GM18520 (cell line): ENCODE measurements at regions not wholly inside any gene's neighbourhood (a gene's known extent, or its start where the extent isn't known, plus 50 kb on each side); places are given as distances from the start of the nearest gene placed in this dataset.
"Not testable (repeated sequence)": the region's sequence is repeated elsewhere in the genome, so short reads cannot be mapped to it uniquely, and the experiment has no call there.

Experiments
- ATAC-seq: cut with Tn5 transposase; IDR thresholded peaks from one replicate; pipeline ENCODE4 v1.9.1; 2021; ENCODE audit not compliant: unreplicated experiment

DNA sequence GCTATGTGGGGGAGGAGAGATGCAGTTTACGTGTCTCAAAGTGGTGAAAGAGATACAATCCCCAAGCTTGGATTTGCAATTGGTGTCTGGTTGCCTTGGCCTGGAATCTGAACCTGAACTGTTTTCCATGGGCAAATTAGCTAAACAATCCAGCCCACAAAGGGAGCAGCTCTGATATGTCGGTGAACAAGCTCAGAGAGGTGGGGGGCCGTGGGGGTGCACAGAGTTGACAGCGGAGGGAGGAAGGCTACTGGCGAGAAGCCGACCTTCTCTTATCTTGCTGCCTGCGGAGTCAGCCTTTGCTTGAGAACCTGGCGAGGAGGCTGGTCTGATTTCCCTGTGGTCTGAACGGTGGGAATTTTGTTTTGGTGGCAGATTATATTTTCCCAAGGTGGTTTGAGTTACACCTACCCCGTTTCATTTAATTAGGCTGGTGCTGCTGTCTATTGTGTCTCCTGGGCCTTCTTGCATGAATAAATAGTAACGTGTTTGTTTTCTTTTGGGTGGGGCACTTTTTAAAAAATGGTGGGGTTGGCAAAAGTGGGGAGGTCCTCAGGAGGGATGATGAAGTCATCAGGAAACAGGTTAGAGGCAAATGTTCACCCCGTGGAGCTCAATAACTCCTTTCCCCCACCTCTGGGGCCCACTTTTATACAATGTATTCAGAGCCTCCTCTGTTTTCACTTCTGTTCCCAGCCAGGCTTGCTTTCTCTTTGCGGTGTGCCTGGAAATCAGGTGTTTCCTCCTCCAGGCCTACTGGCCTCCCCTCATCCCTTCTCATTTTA lies 80.9 kb upstream of the IGFBP5 start:
- ATAC-seq = no peak

- no peak for ATAC-seq
Measured at GRCh38 chr2:216775043-216775453, 79.7 kb upstream of the IGFBP5 start.

- ATAC-seq = no peak
Measured at GRCh38 chr2:216774620-216775019, 79.3 kb upstream of the IGFBP5 start.

DNA sequence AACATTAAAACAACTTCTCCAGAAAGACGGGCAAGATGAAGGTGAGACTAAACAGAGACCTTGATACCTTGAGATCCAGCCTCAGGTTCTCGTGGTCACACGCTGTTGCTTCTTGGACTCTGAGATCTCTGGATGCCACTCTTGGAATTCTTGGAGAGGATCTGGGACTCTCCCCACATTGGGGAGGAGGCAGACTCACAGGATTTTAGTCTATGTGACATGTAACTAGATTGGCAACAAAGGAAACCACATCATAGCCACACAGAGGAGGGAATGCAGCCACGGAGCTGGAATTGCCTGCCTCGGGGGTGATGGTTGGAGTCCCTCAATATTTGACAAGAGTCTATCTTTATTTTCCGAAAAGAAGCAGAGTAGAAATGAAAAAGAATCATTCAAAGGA lies 78.8 kb upstream of the IGFBP5 start:
- no peak for ATAC-seq

- no peak for ATAC-seq
Measured at GRCh38 chr2:216773072-216773471, 77.7 kb upstream of the IGFBP5 start.

GRCh38 chr2:216770717-216771116 lies 75.4 kb upstream of the IGFBP5 start:
- ATAC-seq = no peak

DNA sequence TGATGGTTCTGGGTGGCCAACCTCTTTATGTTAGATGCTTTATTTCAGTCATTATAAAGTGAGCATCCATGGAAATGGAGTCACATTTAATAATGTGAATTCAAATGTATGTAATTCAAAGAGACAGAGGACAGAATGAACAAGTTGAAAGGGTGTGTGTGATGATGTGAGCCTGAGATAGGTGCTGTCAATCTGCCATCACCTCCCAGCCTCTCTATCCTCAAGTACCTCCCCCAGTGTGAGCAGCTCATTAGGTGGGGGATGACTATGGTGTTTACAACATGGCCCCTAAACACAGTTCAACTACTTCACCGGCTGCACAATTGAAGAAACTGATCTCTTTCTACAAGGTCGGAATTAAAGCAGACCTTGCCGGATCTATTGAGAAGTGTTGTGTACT lies 74.7 kb upstream of the IGFBP5 start:
- no peak for ATAC-seq

- ATAC-seq = no peak
Measured at GRCh38 chr2:216769626-216770025, 74.3 kb upstream of the IGFBP5 start.

- no peak for ATAC-seq
Measured at GRCh38 chr2:216768908-216769411, 73.6 kb upstream of the IGFBP5 start.

GRCh38 chr2:216765761-216766262 lies 70.5 kb upstream of the IGFBP5 start:
- ATAC-seq = no peak

DNA sequence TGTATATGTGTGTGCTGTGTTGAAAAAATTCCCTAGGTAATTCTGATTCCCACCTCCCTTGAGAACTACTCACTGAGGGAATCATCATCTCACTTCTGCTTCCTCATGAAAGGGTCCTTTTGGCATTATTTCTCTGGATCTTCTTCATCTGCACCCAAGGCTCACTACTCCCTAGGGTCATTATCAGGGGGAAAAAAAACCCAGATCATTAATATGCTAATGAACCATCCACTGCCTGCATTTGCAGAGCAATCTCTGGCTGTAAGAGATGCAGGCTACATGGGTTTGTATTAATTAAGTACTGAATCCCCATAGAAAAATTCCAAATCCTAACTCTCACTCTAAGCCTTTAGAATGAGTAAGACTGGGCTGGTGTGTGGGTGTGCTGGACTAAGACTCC lies 68.0 kb upstream of the IGFBP5 start:
- ATAC-seq = no peak

GRCh38 chr2:216761809-216762208 lies 66.5 kb upstream of the IGFBP5 start:
- ATAC-seq = no peak

DNA sequence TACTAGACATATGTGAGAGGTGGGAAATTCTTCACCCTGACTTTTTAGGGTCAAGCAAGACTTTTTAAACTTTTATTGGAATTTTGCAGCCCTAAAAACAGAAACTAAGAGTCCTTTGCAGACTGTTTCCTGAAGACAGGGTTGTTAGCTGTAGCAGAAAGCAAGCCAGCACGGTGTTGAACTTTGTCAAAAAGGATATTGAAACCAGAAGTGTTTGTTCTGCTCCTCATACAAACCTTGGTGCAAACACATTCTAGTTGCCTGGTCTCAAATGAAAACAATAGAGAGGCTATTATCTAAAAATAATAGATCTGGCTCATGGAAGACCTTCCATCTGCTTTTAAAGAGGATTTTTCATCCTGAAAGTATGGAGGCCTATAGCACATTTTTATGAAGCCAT lies 65.8 kb upstream of the IGFBP5 start:
- no peak for ATAC-seq

DNA sequence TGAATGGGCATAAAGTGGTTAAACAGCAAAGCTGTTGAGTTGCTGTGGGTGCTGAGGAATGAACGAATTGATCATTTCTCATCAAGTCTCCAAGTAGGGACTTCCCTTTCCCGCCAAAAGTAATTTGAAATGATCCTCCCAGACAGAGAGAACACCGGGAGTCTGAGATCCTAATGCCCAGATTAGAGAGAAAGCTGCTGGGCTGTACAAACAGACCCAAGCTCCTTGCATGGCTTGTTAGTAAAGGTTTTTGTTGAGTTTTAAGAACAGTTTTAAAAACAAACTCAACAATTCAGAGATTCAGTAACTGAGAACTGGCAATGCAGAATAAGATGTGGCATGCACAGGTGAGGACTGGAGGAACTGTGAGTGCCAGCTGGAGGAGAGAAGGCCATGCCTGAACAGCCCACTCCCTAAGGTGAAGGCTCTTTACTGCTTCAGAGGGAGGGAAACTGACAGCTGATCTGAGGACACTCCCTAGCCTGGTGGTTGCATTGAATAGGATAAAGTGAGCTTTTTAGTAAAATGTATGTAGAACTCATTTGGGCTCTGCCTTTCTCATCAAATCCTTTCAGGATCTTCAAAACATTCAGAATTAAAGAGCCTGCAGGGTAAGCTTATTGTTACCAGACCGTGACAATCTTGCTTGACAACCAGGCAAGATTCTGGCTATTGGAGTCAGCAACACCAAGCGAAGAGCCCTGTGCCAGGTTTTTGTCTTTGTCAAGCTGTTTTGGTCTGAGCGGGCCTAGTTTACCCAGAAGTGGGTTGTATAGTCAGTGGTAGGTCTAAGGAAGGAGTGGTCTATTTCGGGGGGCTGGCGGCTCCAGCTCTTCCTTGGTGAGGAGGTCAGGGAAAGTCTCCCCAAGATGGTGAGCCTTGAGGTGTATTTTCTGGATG lies 63.2 kb upstream of the IGFBP5 start:
- ATAC-seq = no peak

DNA sequence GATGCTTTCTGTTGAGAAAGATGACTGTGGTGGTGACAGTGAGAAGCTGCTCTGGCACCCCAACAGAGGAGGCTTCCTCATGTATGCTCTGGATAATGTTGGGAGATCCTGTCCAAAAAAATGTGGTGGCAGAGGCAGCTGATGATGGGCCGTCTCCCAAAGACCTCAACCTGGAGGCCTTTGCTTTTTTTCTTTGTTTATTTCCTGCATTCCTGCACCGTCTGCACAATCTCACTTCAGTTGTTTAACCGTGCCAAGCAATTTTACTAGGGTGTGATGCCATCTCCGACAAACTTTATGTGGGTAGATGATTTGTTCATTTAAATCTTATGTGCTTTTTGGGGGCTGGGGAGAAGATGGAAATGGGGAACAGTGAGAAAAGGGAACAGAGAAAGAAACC lies 62.2 kb upstream of the IGFBP5 start:
- no peak for ATAC-seq

GRCh38 chr2:216756435-216756834 lies 61.1 kb upstream of the IGFBP5 start:
- no peak for ATAC-seq

DNA sequence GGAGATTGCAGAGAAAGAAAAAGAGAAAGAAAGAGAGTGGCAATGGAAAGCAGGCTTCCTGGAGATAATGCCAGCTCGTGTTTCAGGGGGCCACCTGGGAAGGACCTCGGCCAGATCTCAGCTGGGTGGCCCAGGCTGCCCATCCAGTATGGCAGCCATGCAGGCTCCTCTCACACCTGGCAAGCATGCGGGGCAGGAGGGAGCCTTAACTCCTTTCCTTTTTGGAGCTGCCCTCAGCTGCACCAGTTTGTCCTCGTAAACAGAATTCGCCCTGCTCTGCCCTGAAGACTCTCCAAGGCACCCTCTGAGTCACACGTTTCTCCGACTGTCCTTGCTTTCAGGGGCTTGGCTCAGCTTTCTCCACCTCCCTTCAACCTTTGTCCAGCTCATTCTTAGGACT lies 59.5 kb upstream of the IGFBP5 start:
- ATAC-seq = no peak

DNA sequence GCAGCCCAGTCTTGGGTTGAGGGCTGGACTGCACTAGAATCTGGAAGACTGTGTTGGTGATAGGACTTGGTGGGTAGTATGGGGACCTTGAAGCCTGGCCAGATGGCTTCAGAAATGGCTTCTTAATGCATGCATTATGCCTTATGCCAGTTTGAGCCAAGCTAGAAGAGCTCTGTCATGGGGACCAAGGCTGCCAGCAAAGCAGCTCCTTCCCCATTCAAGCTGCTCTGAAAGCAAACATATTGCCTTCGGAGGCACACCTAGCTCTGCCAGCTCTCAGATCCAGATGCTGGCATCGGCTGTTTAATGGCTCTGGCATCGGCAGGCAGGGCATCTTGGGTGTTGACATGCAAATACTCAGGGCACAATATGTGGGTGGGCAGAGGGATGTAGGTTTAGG lies 59.0 kb upstream of the IGFBP5 start:
- ATAC-seq = no peak

DNA sequence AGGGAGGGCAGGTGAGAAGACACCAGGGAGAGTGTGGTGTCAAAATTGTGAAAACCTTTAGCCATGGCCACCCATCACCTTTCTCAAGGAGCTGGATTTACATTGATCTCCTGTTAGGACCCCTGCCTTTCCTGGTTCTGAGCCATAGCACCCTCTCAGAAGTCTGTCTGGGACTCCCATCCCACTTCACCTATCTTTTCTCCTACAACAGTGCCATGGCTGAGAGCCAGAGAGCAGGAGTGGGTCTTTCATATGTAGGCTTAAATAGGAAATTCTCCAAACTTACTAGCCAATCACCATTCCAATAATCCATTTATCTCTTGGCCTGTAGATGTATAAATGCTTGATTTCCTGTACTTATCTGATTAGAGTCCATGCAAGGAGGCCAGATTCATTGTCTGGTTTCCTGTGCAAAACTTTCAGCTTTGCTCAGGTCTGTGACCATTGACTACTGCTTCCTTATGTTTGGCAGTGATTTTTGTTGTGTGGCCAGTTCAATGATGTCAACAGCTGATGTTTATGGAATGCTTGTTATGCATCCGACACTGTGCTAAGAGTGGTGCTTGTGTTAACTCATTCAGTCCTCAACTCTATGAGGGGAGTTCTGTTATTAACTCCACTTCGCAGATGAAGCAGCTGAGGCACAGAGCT lies 57.6 kb upstream of the IGFBP5 start:
- ATAC-seq = no peak

- ATAC-seq = not testable (repeated sequence)
Measured at GRCh38 chr2:216750750-216751149, 55.4 kb upstream of the IGFBP5 start.

DNA sequence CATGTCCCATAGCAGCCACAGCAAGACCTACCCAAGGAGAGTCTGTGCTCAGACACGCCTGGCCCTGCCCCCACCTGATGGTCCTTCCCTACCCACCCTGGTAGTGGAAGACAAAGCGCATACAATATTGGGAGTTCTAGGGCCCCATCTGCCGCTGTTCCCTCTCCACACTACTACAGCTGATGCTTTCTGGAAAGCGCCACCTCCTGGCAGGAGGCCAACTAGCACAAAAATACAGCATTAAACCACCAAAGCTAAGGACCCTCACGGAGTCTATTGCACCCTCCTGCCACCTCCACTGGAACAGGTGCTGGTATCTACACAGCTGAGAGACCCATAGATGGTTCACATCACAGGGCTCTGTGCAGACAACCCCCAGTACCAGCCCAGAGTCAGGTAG lies 50.9 kb upstream of the IGFBP5 start:
- ATAC-seq = not testable (repeated sequence)
